Right lobe of liver (tissue), 4 donors: ENCODE measurements at regions not wholly inside any gene's neighbourhood (a gene's known extent, or its start where the extent isn't known, plus 50 kb on each side); places are given as distances from the start of the nearest gene placed in this dataset.

Experiments used
- CTCF ChIP-seq, 4 donors: fragments of 200-600 bp in 3 of 4; fragments of 450-650 bp in 1 of 4; IDR thresholded peaks; one replicate each; pipeline versions ENCODE4 v1.5.1 to v1.8.0; 2016 to 2022; ENCODE audit warnings: antibody characterized with exemption in 4 of 4, mild to moderate bottlenecking in 2 of 4
- POLR2A ChIP-seq: fragments of 450-650 bp; IDR thresholded peaks from one replicate; pipeline ENCODE4 v1.6.1; 2017; ENCODE audit warnings: antibody characterized with exemption, mild to moderate bottlenecking
- donor health status: DM: no; HTN: no; CAD: no.
- donor health status: DM: no; HTN: no; CAD: no.
- donor health status: DM: no; HTN: yes; CAD: no.

- TF ChIP-seq CTCF (IDR thresholded peaks at IDR 0.05) = no peak
- no peak for TF ChIP-seq POLR2A
These were observed 352.3 kb upstream of the CDH7 start for GRCh38 chr18:65398347-65399075.
